ENCODE measurements at regions not wholly inside any gene's neighbourhood (a gene's known extent, or its start where the extent isn't known, plus 50 kb on each side); places are given as distances from the start of the nearest gene placed in this dataset.

DNA sequence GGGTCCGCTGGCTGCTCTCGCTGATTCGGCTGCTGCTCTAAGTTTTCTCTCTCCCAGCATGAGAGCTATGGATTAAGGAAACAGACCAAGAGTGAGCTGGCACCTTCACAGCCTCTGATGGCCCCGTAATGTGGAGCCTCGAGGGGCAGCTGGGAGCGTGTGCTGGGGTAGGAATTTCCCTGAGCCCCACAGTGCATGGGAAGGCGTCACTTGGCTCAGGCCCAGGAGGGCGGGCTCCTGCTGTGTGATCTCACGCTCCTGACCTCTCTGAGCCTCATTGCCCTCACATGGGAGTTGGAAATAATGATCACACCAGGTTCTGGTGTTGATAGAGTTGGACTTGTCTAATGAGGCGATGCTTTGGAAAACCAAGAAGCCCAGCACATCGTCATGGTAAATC is 238.6 kb upstream of the CRY1 start:
- TF ChIP-seq CTCF (conservative IDR thresholded peaks at IDR 0.05) = no peak
- TF ChIP-seq ZFX (IDR thresholded peaks at IDR 0.05) = no peak
